Femur (tissue), 1 donor: ENCODE measurements at regions not wholly inside any gene's neighbourhood (a gene's known extent, or its start where the extent isn't known, plus 50 kb on each side); places are given as distances from the start of the nearest gene placed in this dataset.

Source experiments
- DNase-seq: peaks from one replicate; pipeline ENCODE4 v3.0.0-alpha.2; 2017

DNA sequence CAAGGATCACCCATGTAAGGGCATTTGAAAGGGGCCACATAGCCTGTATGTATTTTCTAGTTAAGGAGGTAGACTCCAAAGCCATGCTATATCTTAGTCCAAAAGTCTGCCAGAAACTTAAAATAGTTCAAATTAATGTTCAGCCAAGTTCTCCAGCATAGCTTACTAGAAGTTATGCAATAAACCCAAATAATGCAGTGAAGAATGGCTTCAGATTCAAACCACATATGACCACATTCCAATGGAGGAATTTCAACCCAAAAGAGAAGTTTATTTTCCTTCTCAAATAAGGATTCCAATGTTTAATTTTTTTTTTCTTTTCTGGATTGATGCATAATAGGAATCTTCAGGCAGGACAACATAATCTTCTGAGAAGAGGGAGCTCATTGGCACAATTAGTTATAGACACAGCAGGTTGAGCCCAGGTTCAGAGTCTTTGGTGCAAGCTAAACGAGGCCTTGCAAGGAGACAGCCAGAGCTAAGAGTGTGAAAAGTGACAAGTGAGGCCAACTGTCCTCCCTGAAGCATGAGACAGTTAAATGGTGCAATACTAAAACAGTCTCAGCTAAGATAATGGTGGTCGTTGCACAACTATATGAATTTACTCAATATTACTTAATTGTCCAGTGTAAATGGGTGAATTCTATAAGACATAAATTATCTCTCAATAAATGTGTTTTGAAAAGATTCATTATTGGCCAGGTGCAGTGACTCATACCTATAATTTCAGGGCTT is 598.8 kb upstream of the CDH4 start:
- no peak for DNase-seq

DNA sequence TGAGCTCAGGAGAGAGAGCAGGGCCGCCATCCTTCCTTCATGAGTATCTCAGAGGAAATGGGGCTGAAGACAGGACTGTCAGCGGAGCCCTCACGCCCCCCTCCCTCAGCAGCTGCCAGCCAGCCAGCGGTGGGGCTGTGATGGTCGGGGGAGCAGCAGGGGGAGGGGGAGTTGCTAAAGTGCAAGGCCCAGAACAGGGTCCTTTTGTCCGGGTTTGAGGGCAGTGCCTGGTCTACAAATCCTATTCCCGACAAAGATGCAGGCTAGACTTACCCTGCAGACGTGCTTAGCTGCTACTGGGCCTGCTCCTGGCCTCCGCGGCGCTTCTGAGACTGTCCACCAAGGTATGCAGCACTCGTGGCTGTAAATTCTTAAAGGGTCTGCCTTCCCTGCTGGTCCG is 593.4 kb upstream of the CDH4 start:
- DNase-seq: no peak

DNA sequence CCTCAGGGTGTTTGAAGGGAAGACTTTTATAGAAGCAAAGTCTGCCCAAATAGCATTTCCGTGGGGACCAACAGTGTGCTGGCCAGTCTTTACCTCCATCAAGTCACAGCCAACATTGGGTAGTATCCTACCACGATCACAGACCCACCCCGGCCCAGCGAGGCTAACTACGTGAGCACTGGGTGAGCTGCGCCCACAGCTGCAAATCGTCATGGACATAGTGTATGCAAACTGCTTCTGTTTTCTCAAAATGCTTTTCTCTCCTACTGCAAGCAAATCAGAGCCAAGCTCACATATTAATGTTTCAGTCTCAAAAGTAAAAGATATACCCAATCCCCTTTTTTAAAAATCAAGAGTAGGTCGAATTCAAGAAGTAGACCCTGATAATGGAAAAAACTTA is 592.8 kb upstream of the CDH4 start:
- no peak for DNase-seq

DNA sequence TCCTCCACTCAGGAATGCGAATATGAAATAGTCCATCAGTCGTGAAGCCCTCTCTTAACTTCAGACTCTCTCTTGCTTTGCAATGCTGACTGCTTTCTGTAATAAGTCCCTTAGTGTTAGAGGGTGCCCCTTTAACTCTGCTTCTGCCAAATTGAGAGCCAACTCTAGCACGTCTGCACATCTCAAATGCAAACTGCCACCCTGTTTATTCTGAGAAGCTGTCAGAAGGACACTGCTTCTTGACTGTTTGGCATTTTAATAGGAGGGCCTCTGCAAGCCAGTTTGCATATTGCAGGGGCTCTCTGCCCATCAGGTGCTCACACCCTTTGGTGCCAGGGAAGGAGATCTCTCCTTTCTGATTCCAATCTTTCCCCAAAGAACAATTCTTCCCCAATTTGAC is 589.8 kb upstream of the CDH4 start:
- no peak for DNase-seq

DNA sequence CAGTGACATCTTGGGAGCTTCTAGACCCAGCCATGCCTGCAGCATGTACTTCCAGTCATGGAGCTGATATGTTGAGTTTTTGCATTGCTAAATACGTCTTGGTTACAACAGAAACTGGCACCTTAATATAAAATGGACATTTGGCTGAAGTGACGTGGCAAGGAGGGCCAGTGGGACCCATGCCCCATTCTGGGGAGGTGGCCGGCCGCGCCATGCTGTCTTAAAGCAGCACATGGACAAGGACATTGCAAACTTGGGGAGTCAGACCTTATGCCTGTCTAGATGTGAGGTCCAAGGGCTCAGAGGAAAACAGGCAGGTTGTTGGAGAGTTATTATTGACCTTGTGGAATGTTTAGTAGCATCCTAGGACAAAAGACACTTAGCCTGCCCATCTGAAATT is 588.0 kb upstream of the CDH4 start:
- no peak for DNase-seq

DNA sequence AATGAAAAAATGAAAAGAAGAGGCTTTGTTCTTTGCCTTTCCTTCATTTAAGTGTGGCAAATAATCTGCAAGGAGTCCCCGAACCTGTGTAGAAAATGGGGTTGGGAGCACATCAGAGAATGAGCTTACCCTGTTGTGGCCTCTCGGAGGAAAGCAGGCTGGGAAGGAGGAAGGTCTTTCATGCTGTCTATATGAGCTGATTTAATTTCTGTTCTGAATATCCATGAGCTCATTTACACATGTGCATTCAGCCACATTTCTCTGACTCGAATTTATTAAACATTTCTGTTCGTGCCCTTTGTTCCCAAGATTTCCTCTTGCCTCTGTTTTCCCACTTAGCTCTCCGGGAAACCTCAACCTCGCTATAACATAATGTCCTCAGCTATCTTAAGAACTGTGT is 584.4 kb upstream of the CDH4 start:
- DNase-seq: no peak

DNA sequence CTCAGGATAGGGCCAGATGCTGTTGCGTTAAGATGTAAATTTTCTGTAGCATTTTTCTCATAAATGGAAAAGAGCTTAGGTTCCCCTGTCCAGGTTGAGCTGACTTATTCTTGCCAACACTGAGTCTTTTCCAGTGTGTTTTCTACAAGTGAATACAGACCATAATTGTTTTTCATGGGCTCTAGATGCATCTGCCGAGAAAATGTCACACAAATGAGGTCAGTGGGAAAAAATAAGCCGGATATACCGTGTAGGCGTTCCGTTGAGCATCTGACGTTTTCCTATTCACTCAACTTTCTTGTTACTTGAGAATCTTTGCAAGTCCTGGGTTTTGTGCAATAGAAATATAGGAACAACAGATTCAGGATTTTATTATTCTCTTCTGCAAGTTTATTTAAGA is 582.9 kb upstream of the CDH4 start:
- DNase-seq: no peak

DNA sequence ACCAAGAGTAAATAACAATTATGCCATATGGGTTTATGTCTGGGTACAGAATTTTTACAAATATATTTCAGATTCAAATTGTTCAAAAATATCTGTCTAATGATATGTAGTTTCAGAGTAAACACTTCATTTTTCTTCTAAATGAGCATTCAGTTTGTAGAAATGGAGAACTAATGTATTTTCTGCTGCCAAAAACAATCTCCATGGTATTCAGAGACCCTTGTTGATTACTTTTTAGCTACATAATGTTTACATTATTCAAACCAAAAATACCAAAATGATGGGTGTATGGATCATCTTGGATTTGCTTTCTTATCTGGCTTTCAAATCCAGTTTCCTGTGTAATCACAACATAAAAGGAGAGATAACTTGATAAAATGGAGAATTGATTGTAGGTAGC is 576.0 kb upstream of the CDH4 start:
- no peak for DNase-seq

DNA sequence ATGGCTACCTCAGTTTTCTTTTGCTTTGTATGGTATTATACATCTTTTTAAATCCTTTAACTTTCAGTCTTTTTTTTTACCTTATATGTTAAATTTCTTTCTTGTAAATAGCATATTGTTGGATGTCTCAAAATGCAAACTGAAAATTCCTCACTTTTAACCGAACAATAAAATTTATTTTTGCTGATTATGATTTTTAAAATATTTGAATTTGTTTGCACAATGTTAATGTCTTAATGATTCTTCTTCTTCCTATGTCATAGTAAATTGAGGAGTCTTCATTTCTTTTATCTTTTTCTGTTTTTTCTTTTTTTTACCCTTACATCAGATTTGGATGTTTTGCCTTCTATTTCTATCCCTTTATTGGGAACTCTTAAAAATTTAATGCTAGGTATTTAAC is 574.2 kb upstream of the CDH4 start:
- DNase-seq: no peak

DNA sequence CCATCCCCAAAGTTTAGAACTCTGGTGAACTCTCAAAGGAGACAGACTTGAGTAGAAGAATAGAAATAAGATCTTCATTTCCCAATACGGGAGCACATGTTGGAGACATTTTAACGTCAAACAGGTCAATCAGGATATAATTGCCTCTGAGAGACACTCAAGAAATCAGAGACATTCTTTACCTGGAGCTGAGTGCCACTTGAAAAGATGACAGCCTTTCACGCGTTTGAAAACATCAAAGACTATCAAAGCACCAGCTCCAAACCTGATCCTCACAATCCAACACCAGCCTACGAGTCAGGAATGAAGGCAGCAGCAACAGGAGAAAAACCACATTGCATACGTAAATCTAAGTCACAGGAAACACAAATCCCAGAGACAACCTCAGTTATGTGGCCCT is 571.5 kb upstream of the CDH4 start:
- no peak for DNase-seq

DNA sequence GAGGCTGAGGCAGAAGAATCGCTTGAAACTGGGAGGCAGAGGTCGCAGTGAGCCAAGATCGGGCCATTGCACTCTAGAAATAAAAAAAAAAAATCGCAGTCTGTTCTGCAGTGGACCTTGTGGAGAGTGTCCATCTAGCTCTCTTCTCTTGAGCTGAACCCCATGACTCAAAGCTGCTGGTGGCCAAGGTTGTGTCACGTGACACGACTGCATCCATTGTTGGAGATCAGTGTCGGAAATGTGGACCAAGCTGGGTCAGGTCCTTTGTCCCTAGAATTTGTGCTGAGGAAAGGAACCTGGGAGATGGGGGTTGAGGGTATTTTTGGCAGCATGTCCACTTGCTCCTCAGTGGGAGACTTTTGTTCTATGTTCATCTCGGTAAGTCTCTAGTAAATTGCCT is 564.8 kb upstream of the CDH4 start:
- DNase-seq: no peak

DNA sequence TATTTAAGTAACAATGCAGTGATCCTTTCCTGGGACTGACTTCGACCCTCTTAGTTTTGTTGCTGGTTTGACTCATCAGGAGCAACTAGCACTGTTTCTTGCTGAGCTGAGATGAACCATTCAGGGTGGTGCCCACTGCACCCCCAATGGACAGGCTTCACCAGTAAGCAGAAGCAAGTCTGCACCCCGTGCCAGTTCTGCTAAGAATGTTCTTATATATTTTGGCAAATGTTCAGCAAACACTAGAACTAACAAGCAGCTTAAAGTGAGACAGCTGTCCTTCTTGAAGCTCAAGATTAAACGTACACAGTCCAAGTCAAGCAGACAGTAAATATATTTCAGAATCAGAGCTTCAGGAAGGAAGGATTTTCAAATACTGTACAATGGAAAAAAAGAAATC is 561.3 kb upstream of the CDH4 start:
- DNase-seq: no peak

DNA sequence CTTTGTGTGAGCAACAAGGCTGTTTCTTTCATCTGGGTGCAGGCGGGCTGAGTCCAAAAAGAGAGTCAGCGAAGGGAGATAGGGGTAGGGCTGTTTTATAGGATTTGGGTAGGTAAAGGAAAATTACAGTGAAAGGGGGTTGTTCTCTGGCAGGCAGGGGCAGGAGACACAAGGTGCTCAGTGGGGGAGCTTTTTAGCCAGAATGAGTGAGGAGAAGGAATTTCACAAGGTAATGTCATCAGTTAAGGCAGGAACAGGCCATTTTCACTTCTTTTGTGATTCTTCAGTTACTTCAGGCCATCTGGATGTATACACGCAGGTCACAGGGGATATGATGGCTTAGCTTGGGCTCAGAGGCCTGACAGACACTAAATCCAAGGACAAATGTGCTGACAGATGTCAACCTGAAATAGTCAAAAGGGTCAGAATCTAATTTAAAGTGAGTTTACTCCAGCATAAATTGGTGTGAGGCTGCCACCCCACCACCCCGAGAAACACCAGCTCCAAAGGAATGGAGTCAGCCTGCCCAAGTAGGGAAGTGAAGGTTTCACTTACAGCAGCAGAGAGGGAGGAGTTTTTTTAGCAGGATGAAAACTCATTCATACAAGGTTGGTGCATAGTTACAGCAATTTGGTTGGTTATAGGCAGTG is 560.0 kb upstream of the CDH4 start:
- DNase-seq: no peak

DNA sequence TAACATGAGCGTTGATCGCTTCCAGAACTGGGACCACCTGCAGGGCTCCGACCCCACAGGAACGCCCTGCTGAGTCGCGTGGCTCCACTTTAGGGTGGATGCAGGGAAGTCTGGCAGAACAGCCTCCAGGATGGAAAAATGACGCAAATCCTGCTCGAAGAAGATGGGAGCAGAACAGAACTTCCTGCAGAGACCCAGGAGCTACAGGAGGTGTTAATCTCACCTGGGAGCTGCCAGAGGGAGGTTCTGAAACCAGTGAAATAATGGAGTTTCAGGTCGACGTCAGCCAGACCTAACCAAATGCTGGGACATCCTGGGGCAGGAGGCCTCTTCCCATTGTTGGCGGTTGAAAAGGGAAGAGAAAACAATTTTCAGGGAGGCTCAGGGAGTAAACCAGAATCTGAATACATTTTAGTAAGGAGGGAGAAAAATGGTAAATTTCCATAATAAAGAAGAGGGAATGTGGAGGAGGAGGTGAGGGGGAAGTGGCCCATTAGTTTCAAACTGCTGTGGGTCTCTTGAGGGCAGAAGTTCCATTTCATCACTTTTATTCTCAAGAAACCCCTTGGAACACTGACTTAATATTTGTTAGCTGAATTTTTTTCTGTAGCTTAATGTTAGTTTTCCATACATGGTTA is 558.4 kb upstream of the CDH4 start:
- no peak for DNase-seq

DNA sequence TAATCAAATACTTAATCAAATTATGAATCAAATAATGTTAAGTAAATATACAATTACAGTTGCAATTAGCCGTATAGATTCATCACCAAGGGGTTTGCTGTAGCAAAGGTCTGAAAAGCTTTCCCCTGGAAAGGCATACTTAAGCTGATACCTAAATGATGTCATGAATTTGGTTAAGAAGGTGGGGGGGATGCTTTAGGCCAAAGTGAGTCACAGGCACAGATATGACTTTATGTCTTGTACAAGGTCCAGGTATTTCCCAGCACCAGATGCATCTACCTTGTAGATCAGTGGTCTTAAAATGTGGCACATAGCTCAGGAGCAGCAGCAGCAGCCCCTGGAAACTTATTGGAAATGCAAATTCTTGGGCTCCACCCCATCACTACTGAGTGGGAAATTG is 557.3 kb upstream of the CDH4 start:
- no peak for DNase-seq

DNA sequence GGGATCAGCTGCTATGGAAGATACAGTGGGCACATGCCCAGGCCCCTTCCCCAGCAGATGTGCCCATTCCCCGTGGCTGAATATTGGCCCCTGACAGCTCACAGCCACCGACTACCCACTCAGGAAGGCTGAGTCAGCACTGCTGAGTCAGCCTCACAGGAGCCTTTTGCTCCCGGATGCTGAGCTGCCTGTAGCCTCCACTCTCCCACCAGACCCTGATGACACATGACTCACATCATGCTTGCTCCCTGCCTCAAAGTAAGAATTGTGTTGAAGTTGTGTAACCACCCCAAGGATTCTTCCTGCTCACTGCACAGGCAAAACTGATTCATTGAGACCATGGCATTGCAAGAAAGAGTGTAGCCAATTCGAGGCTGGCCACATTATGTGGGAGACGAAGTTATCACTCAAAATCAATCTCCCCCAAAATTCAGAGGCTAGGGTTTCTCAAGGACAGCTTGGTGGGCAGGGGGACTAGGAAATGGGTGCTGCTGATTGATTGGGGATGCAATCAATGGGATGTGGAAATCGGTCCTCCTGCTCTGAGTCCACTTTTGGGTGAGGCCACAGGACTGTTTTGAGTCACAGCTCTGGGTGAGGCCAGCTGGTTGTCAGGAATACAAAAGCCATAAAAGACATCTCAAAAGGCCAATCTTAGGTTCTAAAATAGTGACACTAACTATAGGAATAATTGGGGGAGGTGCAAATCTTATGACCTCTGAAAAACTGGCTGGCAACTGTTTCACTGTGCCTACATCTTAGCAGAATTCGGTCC is 556.6 kb upstream of the CDH4 start:
- no peak for DNase-seq

DNA sequence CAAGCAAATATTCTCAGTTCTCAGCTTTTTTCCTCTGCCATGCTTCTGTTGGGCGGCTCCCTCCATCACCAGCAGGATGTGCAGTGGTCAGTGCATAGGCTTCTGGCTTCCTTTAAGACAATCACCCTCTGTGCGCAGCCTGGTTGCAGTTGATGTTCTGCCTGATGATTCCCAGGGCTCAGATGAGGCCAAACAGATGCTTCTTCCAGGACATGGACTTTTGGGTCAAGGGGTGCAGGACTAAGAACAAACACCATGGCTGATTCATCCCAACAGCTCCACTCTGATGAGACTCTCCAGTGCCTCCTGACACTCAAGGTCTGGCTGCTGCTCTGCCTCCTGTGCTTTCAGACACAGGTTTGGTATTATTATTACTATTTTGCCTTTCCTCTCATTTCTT is 554.8 kb upstream of the CDH4 start:
- DNase-seq: no peak

DNA sequence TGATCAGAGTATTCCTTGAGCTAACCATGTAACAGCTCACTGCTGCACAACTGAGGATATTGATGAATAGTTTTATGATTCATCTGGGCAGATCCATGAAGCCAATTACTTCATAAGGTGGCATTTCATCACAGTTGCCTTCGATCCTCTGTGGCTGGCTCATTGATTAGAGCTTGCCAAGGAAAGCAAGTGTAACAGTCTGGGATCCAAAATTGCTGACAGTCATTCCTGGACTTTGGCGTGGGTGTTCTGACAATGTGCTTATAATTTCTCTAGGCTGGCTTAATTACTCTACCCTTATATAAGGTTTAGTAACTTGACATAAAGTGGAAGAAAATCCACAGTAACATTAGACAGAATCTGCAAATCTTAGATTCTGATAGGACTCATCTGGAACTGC is 551.3 kb upstream of the CDH4 start:
- no peak for DNase-seq

DNA sequence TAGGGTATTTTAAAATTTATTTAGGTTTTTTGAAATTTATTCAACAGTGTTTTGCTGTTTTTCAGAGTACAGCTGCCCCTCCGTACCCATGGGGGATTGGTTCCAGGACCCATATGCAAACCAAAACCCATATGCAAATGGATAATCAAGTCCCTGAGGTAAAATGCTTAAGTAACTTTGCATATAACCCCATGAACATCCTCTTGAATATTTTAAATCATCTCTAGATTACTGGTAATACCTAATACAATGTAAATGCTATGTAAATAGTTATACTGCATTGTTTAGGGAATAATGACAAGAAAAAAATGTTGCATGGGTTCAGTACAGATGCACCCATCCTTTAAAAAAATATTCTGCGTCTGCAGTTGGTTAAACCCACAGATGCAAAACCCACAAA is 547.9 kb upstream of the CDH4 start:
- DNase-seq: no peak

DNA sequence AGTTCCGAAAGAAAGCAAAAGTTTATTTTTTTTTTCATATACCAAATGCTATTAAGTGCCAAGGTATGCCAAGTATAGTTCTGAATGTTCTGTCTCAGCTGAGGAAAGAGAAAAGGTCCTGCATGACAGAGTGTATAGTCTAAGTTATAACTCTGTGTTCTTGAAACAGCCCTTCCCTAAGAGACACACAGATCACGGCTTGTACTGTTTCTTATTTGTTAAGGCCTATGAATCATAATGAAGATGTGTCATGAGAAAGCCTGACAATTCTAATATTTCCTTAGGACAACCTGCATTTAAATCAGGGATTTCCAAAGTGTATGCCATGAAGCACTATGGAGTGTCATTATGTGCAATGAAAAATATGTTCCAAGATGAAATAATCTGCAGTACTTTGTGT is 538.7 kb upstream of the CDH4 start:
- DNase-seq: no peak

DNA sequence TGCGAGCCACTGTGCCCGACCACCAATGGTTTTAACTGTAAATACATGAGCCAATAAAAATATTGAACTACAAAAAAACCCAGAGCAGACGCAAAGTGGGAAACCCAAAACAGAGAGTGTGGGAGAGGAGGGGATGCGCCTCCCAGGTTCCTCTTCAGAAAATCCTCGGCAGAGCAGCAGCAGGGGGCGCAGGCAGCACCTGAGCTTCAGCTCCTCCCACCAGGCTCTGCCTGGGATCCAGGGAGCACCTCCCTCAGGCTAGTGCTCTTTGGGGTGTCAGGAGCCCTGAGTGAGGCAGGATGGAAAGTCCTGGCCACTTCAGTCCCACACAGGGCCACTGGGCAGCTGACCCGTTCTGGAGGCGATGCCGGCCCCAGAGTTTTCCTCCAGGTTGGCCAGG is 536.9 kb upstream of the CDH4 start:
- DNase-seq: no peak

DNA sequence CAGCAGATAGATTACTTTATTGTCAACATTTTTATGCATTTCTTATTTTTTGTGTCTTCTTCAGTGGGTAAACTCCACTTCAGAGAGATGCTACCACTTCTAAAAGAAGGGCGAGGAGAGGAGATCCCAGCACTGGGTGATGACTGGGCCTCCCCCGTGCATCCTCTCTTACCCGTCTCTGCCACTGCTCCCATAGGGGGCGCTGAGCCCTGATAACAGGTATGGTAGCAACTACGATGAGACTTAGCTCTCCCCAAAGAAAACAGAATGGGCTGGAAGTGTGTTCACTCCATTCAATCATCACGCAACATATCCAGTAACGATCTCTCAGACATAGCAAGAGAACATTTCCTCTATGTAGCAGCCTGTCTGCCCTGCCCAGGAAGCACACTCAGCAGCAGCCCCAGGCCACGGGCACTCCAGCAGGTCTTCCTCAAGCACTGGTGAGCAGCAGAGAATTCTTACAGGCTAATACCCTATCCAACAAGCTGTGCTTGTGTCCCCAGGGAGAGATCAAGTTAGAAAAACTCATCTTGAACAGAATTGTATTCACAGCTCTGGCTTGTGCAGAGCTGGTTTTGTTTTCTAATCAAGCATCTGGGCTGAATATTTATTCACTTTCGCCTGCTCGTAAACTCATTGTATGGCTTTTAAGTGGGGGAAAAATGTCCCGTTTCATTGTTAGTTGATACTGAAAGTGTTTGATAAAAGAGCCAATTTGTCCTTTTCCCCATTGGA is 533.1 kb upstream of the CDH4 start:
- no peak for DNase-seq

DNA sequence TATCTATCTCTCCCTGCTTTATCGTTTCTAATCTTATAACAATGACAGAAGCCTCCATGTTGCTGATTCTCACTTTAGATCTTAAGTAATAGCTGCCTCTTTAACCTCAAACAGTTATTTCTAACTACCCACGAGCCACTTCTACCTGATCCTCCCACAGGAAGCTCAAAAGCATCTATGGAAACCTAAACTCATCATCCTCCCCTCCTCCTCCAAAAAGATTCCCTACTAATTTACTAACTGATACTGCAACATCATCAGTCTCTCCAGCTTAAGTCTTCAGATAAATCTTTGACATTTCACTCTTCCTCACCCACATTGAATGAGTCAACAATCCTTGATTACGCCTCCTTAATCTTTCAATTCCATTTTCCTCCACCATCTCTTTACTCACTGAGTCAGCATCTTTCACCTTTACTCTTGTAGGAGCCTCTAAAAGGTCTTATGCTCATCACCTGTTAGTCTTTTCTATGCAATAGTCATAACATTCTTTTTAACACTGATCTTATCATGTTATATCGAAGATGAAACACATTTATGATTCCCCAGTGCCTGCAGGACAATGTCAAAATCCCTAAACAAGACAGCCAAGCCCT is 526.7 kb upstream of the CDH4 start:
- no peak for DNase-seq
